ENCODE measurements at regions not wholly inside any gene's neighbourhood (a gene's known extent, or its start where the extent isn't known, plus 50 kb on each side); places are given as distances from the start of the nearest gene placed in this dataset.

GRCh38 chr2:104340162-104340561 is 513.8 kb upstream of the POU3F3 start:
- intact Hi-C loops (cut with DNase I) = no loop called here
- no peak for DNase-seq
- no peak for ATAC-seq (ENCODE audit: poor library complexity)

- no peak for DNase-seq
- intact Hi-C loops (cut with DNase I) = no loop called here
- ATAC-seq (ENCODE audit: poor library complexity) = no peak
These were observed 512.8 kb upstream of the POU3F3 start for GRCh38 chr2:104340879-104341828.

GRCh38 chr2:104344306-104344705 is 509.6 kb upstream of the POU3F3 start:
- ATAC-seq (ENCODE audit: poor library complexity) = no peak

GRCh38 chr2:104344985-104345384 is 508.9 kb upstream of the POU3F3 start:
- ATAC-seq (ENCODE audit: poor library complexity) (no peak), DNase-seq (no peak)
- intact Hi-C loops (cut with DNase I) = no loop called here

More at GRCh38 chr2:104344306-104344705, 509.6 kb upstream of the POU3F3 start:
- intact Hi-C loops (cut with DNase I) = no loop called here
- DNase-seq = no peak

GRCh38 chr2:104358122-104358521 is 495.8 kb upstream of the POU3F3 start:
- intact Hi-C loops (cut with DNase I) = no loop called here
- DNase-seq = no peak
- no peak for ATAC-seq (ENCODE audit: poor library complexity)

- DNase-seq (no peak), ATAC-seq (ENCODE audit: poor library complexity) (no peak)
- intact Hi-C loops (cut with DNase I) = no loop called here
These were observed 492.5 kb upstream of the POU3F3 start for GRCh38 chr2:104361414-104361813.

- DNase-seq = no peak
- intact Hi-C loops (cut with DNase I) = no loop called here
- ATAC-seq (ENCODE audit: poor library complexity) = no peak
These were observed 485.8 kb upstream of the POU3F3 start for GRCh38 chr2:104368089-104368488.

GRCh38 chr2:104371087-104371781 is 482.7 kb upstream of the POU3F3 start:
- DNase-seq (no peak), ATAC-seq (ENCODE audit: poor library complexity) (no peak)
- intact Hi-C loops (cut with DNase I) = no loop called here

- intact Hi-C loops (cut with DNase I) = no loop called here
- ATAC-seq (ENCODE audit: poor library complexity) (no peak), DNase-seq (no peak)
These were observed 478.7 kb upstream of the POU3F3 start for GRCh38 chr2:104375206-104375605.

GRCh38 chr2:104378853-104379374 is 475.0 kb upstream of the POU3F3 start:
- intact Hi-C loops (cut with DNase I) = no loop called here
- peak; percentile 80 for ATAC-seq (ENCODE audit: poor library complexity)
- DNase-seq = no peak

- ATAC-seq (ENCODE audit: poor library complexity) (no peak), DNase-seq (no peak)
- intact Hi-C loops (cut with DNase I) = no loop called here
These were observed 469.0 kb upstream of the POU3F3 start for GRCh38 chr2:104384961-104385360.

- DNase-seq = no peak
- no peak for ATAC-seq (ENCODE audit: poor library complexity)
- intact Hi-C loops (cut with DNase I) = no loop called here
These were observed 468.2 kb upstream of the POU3F3 start for GRCh38 chr2:104385743-104386142.

GRCh38 chr2:104388296-104388695 is 465.6 kb upstream of the POU3F3 start:
- intact Hi-C loops (cut with DNase I) = no loop called here
- no peak for ATAC-seq (ENCODE audit: poor library complexity)
- no peak for DNase-seq

GRCh38 chr2:104402825-104403224 is 451.1 kb upstream of the POU3F3 start:
- intact Hi-C loops (cut with DNase I) = no loop called here
- ATAC-seq (ENCODE audit: poor library complexity) (no peak), DNase-seq (no peak)

- DNase-seq (no peak), ATAC-seq (ENCODE audit: poor library complexity) (no peak)
- intact Hi-C loops (cut with DNase I) = no loop called here
These were observed 449.4 kb upstream of the POU3F3 start for GRCh38 chr2:104404526-104404925.

GRCh38 chr2:104405623-104406022 is 448.3 kb upstream of the POU3F3 start:
- intact Hi-C loops (cut with DNase I) = no loop called here
- DNase-seq (no peak), ATAC-seq (ENCODE audit: poor library complexity) (no peak)

GRCh38 chr2:104406261-104406726 is 447.6 kb upstream of the POU3F3 start:
- no peak for DNase-seq
- ATAC-seq (ENCODE audit: poor library complexity) = no peak
- intact Hi-C loops (cut with DNase I) = no loop called here

GRCh38 chr2:104407641-104408040 is 446.3 kb upstream of the POU3F3 start:
- DNase-seq = no peak
- intact Hi-C loops (cut with DNase I) = no loop called here

GRCh38 chr2:104408266-104408665 is 445.6 kb upstream of the POU3F3 start:
- ATAC-seq (ENCODE audit: poor library complexity) (no peak), DNase-seq (no peak)
- intact Hi-C loops (cut with DNase I) = no loop called here

More at GRCh38 chr2:104407641-104408040, 446.3 kb upstream of the POU3F3 start:
- no peak for ATAC-seq (ENCODE audit: poor library complexity)

GRCh38 chr2:104410136-104410535 is 443.8 kb upstream of the POU3F3 start:
- ATAC-seq (ENCODE audit: poor library complexity) (no peak), DNase-seq (no peak)
- intact Hi-C loops (cut with DNase I) = no loop called here

Data from Right ventricle myocardium superior (tissue), 1 donor.